Uterus (tissue), 2 donors: ENCODE measurements at regions not wholly inside any gene's neighbourhood (a gene's known extent, or its start where the extent isn't known, plus 50 kb on each side); places are given as distances from the start of the nearest gene placed in this dataset.

Experiments used
- CTCF ChIP-seq, 4 experiments: fragments of 200-600 bp in 2 of 4; fragments of 450-650 bp in 2 of 4; sonication (generic) in 2 of 4; IDR thresholded peaks; one replicate each; pipeline ENCODE4 v1.5.1; 2016 to 2019; ENCODE audit warnings: antibody characterized with exemption in 4 of 4, mild to moderate bottlenecking in 2 of 4, moderate library complexity in 1 of 4
- POLR2A ChIP-seq, 2 donors: fragments of 450-650 bp; IDR thresholded peaks; one replicate each; pipeline ENCODE4 v1.6.1; 2016; ENCODE audit warnings: antibody characterized with exemption in 2 of 2, mild to moderate bottlenecking in 1 of 2, moderate library complexity in 1 of 2

DNA sequence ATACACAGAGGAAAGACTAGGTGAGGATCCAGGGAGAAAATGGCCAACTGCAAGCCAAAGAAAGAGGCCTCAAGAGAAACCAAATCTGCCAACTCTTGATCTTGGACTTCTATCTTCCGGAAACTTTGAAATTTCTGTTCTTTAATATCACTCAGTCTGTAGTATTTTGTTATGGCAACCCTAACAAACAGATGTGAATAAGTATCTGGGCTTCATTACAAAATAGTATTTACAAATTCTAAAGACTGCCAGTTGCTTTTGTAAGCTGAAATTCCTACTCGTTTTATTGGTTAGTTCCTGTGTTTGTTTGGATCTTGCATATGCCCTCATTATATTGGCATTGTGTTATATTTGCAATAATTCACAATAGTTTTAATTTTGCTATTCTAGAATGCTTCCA lies 143.2 kb upstream of the USP15 start:
- TF ChIP-seq CTCF (IDR thresholded peaks at IDR 0.05) (no peak), POLR2A (IDR thresholded peaks at IDR 0.05) (no peak)
